H9 (cell line): ENCODE measurements at regions not wholly inside any gene's neighbourhood (a gene's known extent, or its start where the extent isn't known, plus 50 kb on each side); places are given as distances from the start of the nearest gene placed in this dataset.

Source experiments
- DNase-seq: peaks from one replicate; pipeline ENCODE4 v3.0.0-alpha.2; 2017
- H2AFZ ChIP-seq: one replicate; pipeline ENCODE4 v1.6.1; 2013; ENCODE audit warnings: mild to moderate bottlenecking, low read length, control low read depth, moderate library complexity
- H2AK5ac ChIP-seq: 2 replicates; pipeline ENCODE4 v1.6.1; 2013; ENCODE audit warnings: low read length, control low read depth, mixed read lengths; ENCODE audit not compliant: insufficient read length
- H2BK120ac ChIP-seq: one replicate; pipeline ENCODE4 v1.6.1; 2013; ENCODE audit warnings: low read depth, mild to moderate bottlenecking, low read length, control low read depth, inconsistent platforms; ENCODE audit not compliant: poor library complexity, severe bottlenecking
- H2BK12ac ChIP-seq: 2 replicates; pipeline ENCODE4 v1.6.1; 2013; ENCODE audit warnings: low read length, control low read depth, mixed read lengths, low read depth; ENCODE audit not compliant: insufficient read length
- H2BK15ac ChIP-seq: 2 replicates; pipeline ENCODE4 v1.6.1; 2013; ENCODE audit warnings: low read depth, low read length, control low read depth
- H2BK20ac ChIP-seq: one replicate; pipeline ENCODE4 v1.6.1; 2013; ENCODE audit warnings: low read depth, mild to moderate bottlenecking, low read length, control low read depth, inconsistent platforms; ENCODE audit not compliant: poor library complexity, severe bottlenecking
- H2BK5ac ChIP-seq: 2 replicates; pipeline ENCODE4 v1.6.1; 2013; ENCODE audit warnings: low read length, control low read depth, mixed read lengths; ENCODE audit not compliant: insufficient read length
- H3K14ac ChIP-seq: 2 replicates; pipeline ENCODE4 v1.6.1; 2013; ENCODE audit warnings: low read length, control low read depth; ENCODE audit not compliant: insufficient read depth
- H3K18ac ChIP-seq: 2 replicates; pipeline ENCODE4 v1.6.1; 2013; ENCODE audit warnings: low read depth, mild to moderate bottlenecking, mixed read lengths, low read length, control low read depth; ENCODE audit not compliant: insufficient read length
- H3K23ac ChIP-seq: 2 replicates; pipeline ENCODE4 v1.6.1; 2013; ENCODE audit warnings: low read length, control low read depth, mixed read lengths, low read depth; ENCODE audit not compliant: insufficient read length
- H3K23me2 ChIP-seq: 2 replicates; pipeline ENCODE4 v1.6.1; 2013; ENCODE audit warnings: low read depth, mild to moderate bottlenecking, mixed read lengths, low read length, control low read depth; ENCODE audit not compliant: insufficient read length, poor library complexity, severe bottlenecking
- H3K27ac ChIP-seq: 2 replicates; pipeline ENCODE4 v1.5.1; 2013; ENCODE audit warnings: low read length, control low read depth, mixed read lengths, low read depth; ENCODE audit not compliant: insufficient read length
- H3K27me3 ChIP-seq: 2 replicates; pipeline ENCODE4 v1.6.1; 2013; ENCODE audit warnings: low read length, control low read depth, inconsistent platforms; ENCODE audit not compliant: insufficient read depth
- H3K4ac ChIP-seq: 2 replicates; pipeline ENCODE4 v1.6.1; 2013; ENCODE audit warnings: low read depth, mild to moderate bottlenecking, control low read depth, inconsistent platforms, low read length, moderate library complexity
- H3K4me1 ChIP-seq: 2 replicates; pipeline ENCODE4 v1.6.1; 2013; ENCODE audit warnings: low read length, control low read depth, inconsistent platforms; ENCODE audit not compliant: insufficient read depth
- H3K4me2 ChIP-seq: 2 replicates; pipeline ENCODE4 v1.6.1; 2013; ENCODE audit warnings: low read length, control low read depth, mixed read lengths; ENCODE audit not compliant: insufficient read length, insufficient read depth
- H3K56ac ChIP-seq: 2 replicates; pipeline ENCODE4 v1.6.1; 2013; ENCODE audit warnings: low read depth, mild to moderate bottlenecking, mixed read lengths, low read length, control low read depth; ENCODE audit not compliant: insufficient read length
- H3K79me1 ChIP-seq: 2 replicates; pipeline ENCODE4 v1.6.1; 2013; ENCODE audit warnings: low read depth, mild to moderate bottlenecking, moderate library complexity, low read length, control low read depth, inconsistent platforms; ENCODE audit not compliant: insufficient read depth, poor library complexity, severe bottlenecking
- H3K79me2 ChIP-seq: 2 replicates; pipeline ENCODE4 v1.6.1; 2013; ENCODE audit warnings: low read length, control low read depth, inconsistent platforms; ENCODE audit not compliant: insufficient read depth
- H3K9ac ChIP-seq: 2 replicates; pipeline ENCODE4 v1.6.1; 2013; ENCODE audit warnings: low read length, control low read depth, mixed read lengths; ENCODE audit not compliant: insufficient read length; ENCODE audit errors: extremely low read depth
- H3K9me3 ChIP-seq: one replicate; pipeline ENCODE4 v1.6.1; 2013; ENCODE audit warnings: low read depth, low read length, inconsistent platforms; ENCODE audit not compliant: control insufficient read depth
- H3T11ph ChIP-seq: one replicate; pipeline ENCODE4 v1.6.1; 2013; ENCODE audit warnings: mild to moderate bottlenecking, low read length, control low read depth, inconsistent platforms
- H4K20me1 ChIP-seq: one replicate; pipeline ENCODE4 v1.6.1; 2013; ENCODE audit not compliant: control insufficient read depth, insufficient read length, insufficient read depth
- H4K5ac ChIP-seq: 2 replicates; pipeline ENCODE4 v1.6.1; 2013; ENCODE audit warnings: low read depth, mild to moderate bottlenecking, mixed read lengths, low read length, control low read depth; ENCODE audit not compliant: insufficient read length
- H4K8ac ChIP-seq: replicated peaks from 2 replicates; pipeline ENCODE4 v1.6.1; 2013; ENCODE audit warnings: low read length, control low read depth, mixed read lengths, low read depth; ENCODE audit not compliant: insufficient read length
- H4K91ac ChIP-seq: 2 replicates; pipeline ENCODE4 v1.6.1; 2013; ENCODE audit warnings: low read depth, mild to moderate bottlenecking, moderate library complexity, mixed read lengths, low read length, control low read depth; ENCODE audit not compliant: insufficient read length
- H3K27ac Mint-ChIP-seq, 3 experiments: 2 replicates in 2 of 3; 3 replicates in 1 of 3; pipeline ENCODE4 v1.8.0; 2020 to 2021; ENCODE audit warnings: mixed read lengths in 3 of 3, mild to moderate bottlenecking in 1 of 3, moderate library complexity in 1 of 3
- H3K27me3 Mint-ChIP-seq: 2 replicates; pipeline ENCODE4 v1.8.0; 2021; ENCODE audit warnings: low read depth, mild to moderate bottlenecking, moderate library complexity, mixed read lengths
- H3K36me3 Mint-ChIP-seq, 3 experiments: 2 replicates in 2 of 3; 3 replicates in 1 of 3; pipeline ENCODE4 v1.8.0; 2020 to 2021; ENCODE audit warnings: low read depth in 3 of 3, mixed read lengths in 3 of 3; ENCODE audit not compliant: insufficient read depth in 1 of 3
- H3K4me1 Mint-ChIP-seq, 2 experiments: 2 replicates each; pipeline ENCODE4 v1.8.0; 2020; ENCODE audit warnings: mixed read lengths in 2 of 2
- H3K4me3 Mint-ChIP-seq, 2 experiments: 2 replicates in 1 of 2; 3 replicates in 1 of 2; pipeline ENCODE4 v1.8.0; 2020 to 2021; ENCODE audit warnings: mild to moderate bottlenecking in 2 of 2, mixed read lengths in 2 of 2, moderate library complexity in 1 of 2
- H3K9me3 Mint-ChIP-seq, 2 experiments: 2 replicates in 1 of 2; 3 replicates in 1 of 2; pipeline ENCODE4 v1.8.0; 2020; ENCODE audit warnings: mild to moderate bottlenecking in 2 of 2, mixed read lengths in 2 of 2, moderate library complexity in 1 of 2
- CTCF ChIP-seq: fragments of 200-600 bp; sonication (generic); conservative IDR thresholded peaks from 3 replicates; pipeline ENCODE4 v1.8.0; 2021; ENCODE audit warnings: antibody characterized with exemption, mild to moderate bottlenecking
- WGBS: extraction: QIAGEN DNeasy Blood & Tissue Kit; methylation state at CpG from one replicate; pipeline ENCODE4 v1.1.7; 2013; ENCODE audit warnings: missing lambda C conversion rate, low lambda C conversion rate, mixed read lengths; ENCODE audit not compliant: insufficient read length; ENCODE audit errors: extremely low coverage; 5-methylcytosine and 5-hydroxymethylcytosine counted together

DNA sequence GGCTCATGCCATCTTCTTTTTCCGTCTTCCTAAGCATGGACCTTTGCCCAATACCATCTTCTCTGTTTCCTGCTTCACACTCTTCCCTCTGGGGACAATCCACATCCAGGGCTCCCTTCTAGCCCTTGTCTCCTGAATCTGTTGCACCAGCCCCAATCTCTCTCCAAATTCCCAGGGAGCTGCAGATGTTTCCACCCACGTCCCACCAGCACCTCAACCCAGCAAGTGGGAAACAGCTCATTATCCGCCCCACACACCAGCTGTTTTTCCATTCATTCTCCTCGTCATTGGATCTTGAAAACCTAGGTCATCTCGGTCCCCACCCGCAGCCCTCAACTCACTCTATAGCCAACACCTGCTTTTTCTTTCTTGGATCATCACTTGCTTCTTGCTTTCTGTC is 185.0 kb upstream of the CDYL start:
- H3K27ac Mint-ChIP-seq, result no peak overlapping the region; a peak in 1 of 7 replicates
- no peaks in the 10 kb centered on the region for H3K79me1 ChIP-seq
- H4K20me1 ChIP-seq, result no peaks in the 10 kb centered on the region
- no peak overlapping the region for H3K9ac ChIP-seq
- H3K4me2 ChIP-seq, result no peak overlapping the region
- no peaks in the 10 kb centered on the region; a peak in 1 of 7 replicates for H3K36me3 Mint-ChIP-seq
- H3K18ac ChIP-seq, result no peak overlapping the region
- peaks cover 7% of the 10 kb centered on the region for H3K27me3 Mint-ChIP-seq
- H2AK5ac ChIP-seq, result no peak overlapping the region
- TF ChIP-seq CTCF, result no peak
- H3K9me3 Mint-ChIP-seq, result no peaks in the 10 kb centered on the region
- no peak overlapping the region for H2BK5ac ChIP-seq
- H3K79me2 ChIP-seq, result no peaks in the 10 kb centered on the region
- no peak overlapping the region for H4K8ac ChIP-seq
- WGBS, result no CpG with 5 or more reads among the region's 6 CpGs
- H3K9me3 ChIP-seq, result no peaks in the 10 kb centered on the region
- H2BK12ac ChIP-seq, result no peak overlapping the region
- H3K4me1 Mint-ChIP-seq, result 0 out of 4 replicates have a peak, but pooled peaks cover 3 to 5% of the 10 kb centered on the region in 2 experiments
- no peak overlapping the region for H3K23ac ChIP-seq
- no peak overlapping the region for H2BK20ac ChIP-seq
- no peak overlapping the region for H3K14ac ChIP-seq
- H2BK15ac ChIP-seq, result no peak overlapping the region
- H4K5ac ChIP-seq, result no peak overlapping the region
- no peaks in the 10 kb centered on the region for H3K23me2 ChIP-seq
- no peak overlapping the region for H3T11ph ChIP-seq
- no peak overlapping the region for H3K56ac ChIP-seq
- H3K4me1 ChIP-seq, result no peaks in the 10 kb centered on the region
- H3K4ac ChIP-seq, result no peak overlapping the region
- no peak overlapping the region for H3K27ac ChIP-seq
- no peak overlapping the region for H4K91ac ChIP-seq
- H3K4me3 Mint-ChIP-seq, result no peak overlapping the region
- no peaks in the 10 kb centered on the region for H3K27me3 ChIP-seq
- H2AFZ ChIP-seq, result no peak overlapping the region
- no peak for DNase-seq
- H2BK120ac ChIP-seq, result no peak overlapping the region
